HUDEP-2 (cell line): ENCODE measurements at regions not wholly inside any gene's neighbourhood (a gene's known extent, or its start where the extent isn't known, plus 50 kb on each side); places are given as distances from the start of the nearest gene placed in this dataset.
A peak's percentile ranks its signal among the peaks of the same experiment; 100 is the strongest.

Source experiments
- DNase-seq, 76 experiments: peaks; one replicate each; lab custom pipeline; 2025; ENCODE audit not compliant: unreplicated experiment in 76 of 76; lab: John Stamatoyannopoulos, UW

GRCh38 chr13:73902847-73903246 is 231.4 kb downstream of the KLF12 start:
- DNase-seq = no peak

- no peak for DNase-seq
Observed at GRCh38 chr13:73902296-73902695, 231.9 kb downstream of the KLF12 start.

- DNase-seq = no peak
Observed at GRCh38 chr13:73901324-73902068, 232.7 kb downstream of the KLF12 start.

- no peak for DNase-seq
Observed at GRCh38 chr13:73900591-73900990, 233.6 kb downstream of the KLF12 start.

- DNase-seq = no peak
Observed at GRCh38 chr13:73898899-73899298, 235.3 kb downstream of the KLF12 start.

- DNase-seq = no peak
Observed at GRCh38 chr13:73898276-73898675, 235.9 kb downstream of the KLF12 start.

- no peak for DNase-seq
Observed at GRCh38 chr13:73894995-73895571, 239.1 kb downstream of the KLF12 start.

GRCh38 chr13:73893833-73894232 is 240.4 kb downstream of the KLF12 start:
- no peak for DNase-seq

- DNase-seq = no peak
Observed at GRCh38 chr13:73891805-73892204, 242.4 kb downstream of the KLF12 start.

- DNase-seq = no peak
Observed at GRCh38 chr13:73883162-73883561, 251.0 kb downstream of the KLF12 start.

- DNase-seq = no peak
Observed at GRCh38 chr13:73880365-73880764, 253.8 kb downstream of the KLF12 start.

GRCh38 chr13:73879346-73880015 is 254.7 kb downstream of the KLF12 start:
- no peak for DNase-seq

GRCh38 chr13:73877399-73877798 is 256.8 kb downstream of the KLF12 start:
- DNase-seq = no peak

- no peak for DNase-seq
Observed at GRCh38 chr13:73876323-73876722, 257.9 kb downstream of the KLF12 start.

GRCh38 chr13:73873940-73874830 is 260.0 kb downstream of the KLF12 start:
- peak in 1 of 76 experiments; percentile 1 for DNase-seq

- DNase-seq = no peak
Observed at GRCh38 chr13:73872397-73872796, 261.8 kb downstream of the KLF12 start.

GRCh38 chr13:73870970-73871935 is 263.0 kb downstream of the KLF12 start:
- no peak for DNase-seq

GRCh38 chr13:73870036-73870741 is 264.0 kb downstream of the KLF12 start:
- no peak for DNase-seq

GRCh38 chr13:73865027-73865426 is 269.2 kb downstream of the KLF12 start:
- no peak for DNase-seq
